HG02798 (cell line): ENCODE measurements at regions not wholly inside any gene's neighbourhood (a gene's known extent, or its start where the extent isn't known, plus 50 kb on each side); places are given as distances from the start of the nearest gene placed in this dataset.
"Not testable (repeated sequence)": the region's sequence is repeated elsewhere in the genome, so short reads cannot be mapped to it uniquely, and the experiment has no call there.

Experiments used
- ATAC-seq: cut with Tn5 transposase; IDR thresholded peaks from one replicate; pipeline ENCODE4 v1.9.1; 2021; ENCODE audit warnings: mild to moderate bottlenecking; ENCODE audit not compliant: unreplicated experiment, poor library complexity

GRCh38 chr1:219066631-219067349 is 106.9 kb upstream of the LYPLAL1 start:
- peak; percentile 50 for ATAC-seq

GRCh38 chr1:219067350-219067712 is 106.3 kb upstream of the LYPLAL1 start:
- peak; percentile 12 for ATAC-seq

GRCh38 chr1:219070395-219070794 is 103.3 kb upstream of the LYPLAL1 start:
- not testable (repeated sequence) for ATAC-seq

GRCh38 chr1:219071209-219071608 is 102.5 kb upstream of the LYPLAL1 start:
- no peak for ATAC-seq

GRCh38 chr1:219072329-219072728 is 101.3 kb upstream of the LYPLAL1 start:
- ATAC-seq = no peak

- ATAC-seq = no peak
Measured at GRCh38 chr1:219074084-219074728, 99.5 kb upstream of the LYPLAL1 start.

- ATAC-seq = no peak
Measured at GRCh38 chr1:219075121-219075879, 98.4 kb upstream of the LYPLAL1 start.

- ATAC-seq = no peak
Measured at GRCh38 chr1:219076326-219076937, 97.2 kb upstream of the LYPLAL1 start.

GRCh38 chr1:219077767-219078166 is 95.9 kb upstream of the LYPLAL1 start:
- not testable (repeated sequence) for ATAC-seq

- peak; percentile 91 for ATAC-seq
Measured at GRCh38 chr1:219081943-219082925, 91.4 kb upstream of the LYPLAL1 start.

- ATAC-seq = no peak
Measured at GRCh38 chr1:219083631-219084030, 90.0 kb upstream of the LYPLAL1 start.

- ATAC-seq = no peak
Measured at GRCh38 chr1:219085082-219085481, 88.6 kb upstream of the LYPLAL1 start.

- no peak for ATAC-seq
Measured at GRCh38 chr1:219085988-219086387, 87.7 kb upstream of the LYPLAL1 start.

GRCh38 chr1:219086956-219087469 is 86.7 kb upstream of the LYPLAL1 start:
- no peak for ATAC-seq

GRCh38 chr1:219088778-219089557 is 84.7 kb upstream of the LYPLAL1 start:
- ATAC-seq = peak; percentile 78

- ATAC-seq = peak; percentile 80
Measured at GRCh38 chr1:219090607-219091006, 83.1 kb upstream of the LYPLAL1 start.

- no peak for ATAC-seq
Measured at GRCh38 chr1:219092206-219092605, 81.5 kb upstream of the LYPLAL1 start.

GRCh38 chr1:219099307-219099706 is 74.4 kb upstream of the LYPLAL1 start:
- ATAC-seq = peak; percentile 54

GRCh38 chr1:219100059-219100458 is 73.6 kb upstream of the LYPLAL1 start:
- no peak for ATAC-seq
